Mesendoderm (in vitro differentiated cells): ENCODE measurements at regions not wholly inside any gene's neighbourhood (a gene's known extent, or its start where the extent isn't known, plus 50 kb on each side); places are given as distances from the start of the nearest gene placed in this dataset.
A peak's percentile ranks its signal among the peaks of the same experiment; 100 is the strongest.

Source experiments
- DNase-seq: peaks from one replicate; pipeline ENCODE4 v3.0.0; 2013
- H2AK5ac ChIP-seq: 2 replicates; pipeline ENCODE4 v1.6.1; 2013; ENCODE audit warnings: low read length, inconsistent platforms
- H2BK120ac ChIP-seq: 2 replicates; pipeline ENCODE4 v1.6.1; 2013; ENCODE audit warnings: low read depth, mild to moderate bottlenecking, low read length, moderate library complexity, mixed read lengths
- H2BK15ac ChIP-seq: replicated peaks from 2 replicates; pipeline ENCODE4 v1.6.1; 2013; ENCODE audit warnings: low read depth, mild to moderate bottlenecking, moderate library complexity
- H2BK5ac ChIP-seq: 2 replicates; pipeline ENCODE4 v1.6.1; 2013; ENCODE audit warnings: low read length, inconsistent platforms
- H3K18ac ChIP-seq: 2 replicates; pipeline ENCODE4 v1.6.1; 2013; ENCODE audit warnings: mild to moderate bottlenecking, low read length, mixed read lengths
- H3K23ac ChIP-seq: one replicate; pipeline ENCODE4 v1.6.1; 2013; ENCODE audit warnings: low read length
- H3K27ac ChIP-seq: 2 replicates; pipeline ENCODE4 v1.5.1; 2013; ENCODE audit warnings: low read depth, mild to moderate bottlenecking, inconsistent platforms, low read length, moderate library complexity
- H3K27me3 ChIP-seq: 2 replicates; pipeline ENCODE4 v1.6.1; 2013; ENCODE audit warnings: low read length, control low read depth, mild to moderate bottlenecking, inconsistent platforms; ENCODE audit not compliant: insufficient read depth, poor library complexity
- H3K36me3 ChIP-seq: 2 replicates; pipeline ENCODE4 v1.6.1; 2013; ENCODE audit warnings: low read length, inconsistent platforms; ENCODE audit not compliant: control insufficient read depth, insufficient read depth
- H3K4ac ChIP-seq: one replicate; pipeline ENCODE4 v1.6.1; 2013; ENCODE audit warnings: low read depth, mild to moderate bottlenecking, low read length, moderate library complexity
- H3K4me1 ChIP-seq: 2 replicates; pipeline ENCODE4 v1.6.1; 2013; ENCODE audit warnings: low read depth, low read length, inconsistent platforms; ENCODE audit not compliant: control insufficient read depth
- H3K4me2 ChIP-seq: 2 replicates; pipeline ENCODE4 v1.6.1; 2013; ENCODE audit warnings: low read length
- H3K4me3 ChIP-seq: 2 replicates; pipeline ENCODE4 v1.5.1; 2013; ENCODE audit warnings: mild to moderate bottlenecking, low read length
- H3K56ac ChIP-seq: one replicate; pipeline ENCODE4 v1.6.1; 2013; ENCODE audit warnings: low read length
- H3K79me1 ChIP-seq: 2 replicates; pipeline ENCODE4 v1.6.1; 2013; ENCODE audit warnings: low read length, inconsistent platforms
- H3K79me2 ChIP-seq: 2 replicates; pipeline ENCODE4 v1.6.1; 2013; ENCODE audit warnings: mild to moderate bottlenecking, low read length; ENCODE audit not compliant: control insufficient read depth, insufficient read depth
- H3K9ac ChIP-seq: 2 replicates; pipeline ENCODE4 v1.6.1; 2013; ENCODE audit warnings: low read length, inconsistent platforms
- H4K5ac ChIP-seq: one replicate; pipeline ENCODE4 v1.6.1; 2013; ENCODE audit warnings: low read length
- H4K8ac ChIP-seq: one replicate; pipeline ENCODE4 v1.6.1; 2013; ENCODE audit warnings: low read depth, mild to moderate bottlenecking, control low read depth, low read length, moderate library complexity
- WGBS: extraction: QIAGEN DNeasy Blood & Tissue Kit; methylation state at CpG from one replicate; pipeline ENCODE4 v1.1.7; 2013; ENCODE audit warnings: low lambda C conversion rate, missing lambda C conversion rate; ENCODE audit not compliant: insufficient coverage; ENCODE audit errors: extremely low coverage; 5-methylcytosine and 5-hydroxymethylcytosine counted together

- Histone ChIP-seq H3K23ac (no peak overlapping the region), H3K9ac (no peak overlapping the region), H3K4ac (no peak overlapping the region), H3K36me3 (no peaks in the 10 kb centered on the region), H3K4me1 (no peaks in the 10 kb centered on the region), H3K27me3 (no peaks in the 10 kb centered on the region), H2BK120ac (no peak overlapping the region), H3K56ac (no peak overlapping the region), H3K4me2 (no peak overlapping the region), H4K5ac (no peak overlapping the region), H2AK5ac (no peak overlapping the region), H3K4me3 (no peak overlapping the region), H3K18ac (no peak overlapping the region), H3K79me2 (no peaks in the 10 kb centered on the region), H3K79me1 (no peaks in the 10 kb centered on the region), H2BK5ac (no peak overlapping the region), H4K8ac (no peak overlapping the region), H2BK15ac (no peak overlapping the region), H3K27ac (no peak overlapping the region)
- peak; percentile 37 for DNase-seq
- no CpG with 5 or more reads among the region's 3 CpGs for WGBS
Observed at GRCh38 chr18:25669741-25670140, 317.8 kb upstream of the ZNF521 start.

- Histone ChIP-seq H3K36me3 (no peaks in the 10 kb centered on the region), H3K4me1 (no peaks in the 10 kb centered on the region), H3K9ac (no peak overlapping the region), H3K23ac (no peak overlapping the region), H3K4me3 (no peak overlapping the region), H3K18ac (no peak overlapping the region), H3K27me3 (no peaks in the 10 kb centered on the region), H3K4ac (no peak overlapping the region), H2BK5ac (no peak overlapping the region), H3K4me2 (no peak overlapping the region), H3K27ac (no peak overlapping the region), H3K79me2 (no peaks in the 10 kb centered on the region), H2BK15ac (no peak overlapping the region), H3K56ac (no peak overlapping the region), H3K79me1 (no peaks in the 10 kb centered on the region), H4K5ac (no peak overlapping the region), H2AK5ac (no peak overlapping the region), H2BK120ac (no peak overlapping the region), H4K8ac (no peak overlapping the region)
- WGBS, result no CpG with 5 or more reads among the region's 4 CpGs
- DNase-seq, result no peak
Observed at GRCh38 chr18:25662272-25662671, 310.3 kb upstream of the ZNF521 start.

- H3K4ac ChIP-seq, result no peak overlapping the region
- no peaks in the 10 kb centered on the region for H3K36me3 ChIP-seq
- no peak overlapping the region for H2BK15ac ChIP-seq
- WGBS, result no CpG with 5 or more reads among the region's 6 CpGs
- no peak overlapping the region for H3K56ac ChIP-seq
- no peaks in the 10 kb centered on the region for H3K79me2 ChIP-seq
- no peak overlapping the region for H3K18ac ChIP-seq
- H2AK5ac ChIP-seq, result no peak overlapping the region
- DNase-seq, result peak; percentile 3
- no peak overlapping the region for H4K8ac ChIP-seq
- H3K23ac ChIP-seq, result no peak overlapping the region
- no peak overlapping the region for H3K27ac ChIP-seq
- no peaks in the 10 kb centered on the region for H3K27me3 ChIP-seq
- H4K5ac ChIP-seq, result no peak overlapping the region
- no peak overlapping the region for H3K9ac ChIP-seq
- H3K79me1 ChIP-seq, result no peaks in the 10 kb centered on the region
- H3K4me1 ChIP-seq, result no peaks in the 10 kb centered on the region
- H2BK120ac ChIP-seq, result no peak overlapping the region
- H3K4me2 ChIP-seq, result no peak overlapping the region
- no peak overlapping the region for H2BK5ac ChIP-seq
- no peak overlapping the region for H3K4me3 ChIP-seq
Observed at GRCh38 chr18:25661831-25662230, 309.9 kb upstream of the ZNF521 start.

- H4K5ac ChIP-seq, result no peak overlapping the region
- no peak overlapping the region for H3K27ac ChIP-seq
- H3K4me3 ChIP-seq, result no peak overlapping the region
- no peaks in the 10 kb centered on the region for H3K36me3 ChIP-seq
- no peak overlapping the region for H2BK120ac ChIP-seq
- H3K18ac ChIP-seq, result no peak overlapping the region
- H3K79me1 ChIP-seq, result no peaks in the 10 kb centered on the region
- no peak overlapping the region for H2BK5ac ChIP-seq
- H3K4me1 ChIP-seq, result no peaks in the 10 kb centered on the region
- H3K4me2 ChIP-seq, result no peak overlapping the region
- no peak for DNase-seq
- H4K8ac ChIP-seq, result no peak overlapping the region
- no peak overlapping the region for H3K4ac ChIP-seq
- no peak overlapping the region for H2BK15ac ChIP-seq
- no peak overlapping the region for H3K23ac ChIP-seq
- WGBS, result no CpG with 5 or more reads among the region's 6 CpGs
- H3K27me3 ChIP-seq, result no peaks in the 10 kb centered on the region
- no peak overlapping the region for H3K56ac ChIP-seq
- no peak overlapping the region for H2AK5ac ChIP-seq
- H3K9ac ChIP-seq, result no peak overlapping the region
- H3K79me2 ChIP-seq, result no peaks in the 10 kb centered on the region
Observed at GRCh38 chr18:25659541-25659940, 307.6 kb upstream of the ZNF521 start.

GRCh38 chr18:25658476-25658875 lies 306.5 kb upstream of the ZNF521 start:
- no peaks in the 10 kb centered on the region for H3K36me3 ChIP-seq

GRCh38 chr18:25651553-25651952 lies 299.6 kb upstream of the ZNF521 start:
- Histone ChIP-seq H3K79me2 (no peaks in the 10 kb centered on the region), H3K79me1 (no peaks in the 10 kb centered on the region), H3K23ac (no peak overlapping the region), H3K27me3 (no peaks in the 10 kb centered on the region), H3K36me3 (no peaks in the 10 kb centered on the region), H3K18ac (no peak overlapping the region), H3K4ac (no peak overlapping the region), H4K8ac (no peak overlapping the region), H3K4me2 (no peak overlapping the region), H3K56ac (no peak overlapping the region), H3K4me3 (no peak overlapping the region), H2AK5ac (no peak overlapping the region), H4K5ac (no peak overlapping the region), H2BK5ac (no peak overlapping the region), H2BK120ac (no peak overlapping the region), H2BK15ac (no peak overlapping the region), H3K9ac (no peak overlapping the region), H3K4me1 (no peaks in the 10 kb centered on the region), H3K27ac (no peak overlapping the region)
- WGBS, result no CpG with 5 or more reads among the region's 1 CpG
- DNase-seq, result no peak

More at GRCh38 chr18:25658476-25658875, 306.5 kb upstream of the ZNF521 start:
- no peak overlapping the region for H4K8ac ChIP-seq
- no peaks in the 10 kb centered on the region for H3K27me3 ChIP-seq
- H2BK120ac ChIP-seq, result no peak overlapping the region
- WGBS, result no CpG with 5 or more reads among the region's 4 CpGs
- no peak overlapping the region for H2AK5ac ChIP-seq
- no peak overlapping the region for H3K4me3 ChIP-seq
- no peak overlapping the region for H2BK15ac ChIP-seq
- H3K9ac ChIP-seq, result no peak overlapping the region
- H4K5ac ChIP-seq, result no peak overlapping the region
- no peaks in the 10 kb centered on the region for H3K79me2 ChIP-seq
- no peak overlapping the region for H3K4me2 ChIP-seq
- H2BK5ac ChIP-seq, result no peak overlapping the region
- H3K27ac ChIP-seq, result no peak overlapping the region
- no peak for DNase-seq
- H3K23ac ChIP-seq, result no peak overlapping the region
- no peak overlapping the region for H3K18ac ChIP-seq
- H3K4ac ChIP-seq, result no peak overlapping the region
- no peak overlapping the region for H3K56ac ChIP-seq
- no peaks in the 10 kb centered on the region for H3K79me1 ChIP-seq
- H3K4me1 ChIP-seq, result no peaks in the 10 kb centered on the region
